GM19395 (cell line): ENCODE measurements at regions not wholly inside any gene's neighbourhood (a gene's known extent, or its start where the extent isn't known, plus 50 kb on each side); places are given as distances from the start of the nearest gene placed in this dataset.
"Not testable (repeated sequence)": the region's sequence is repeated elsewhere in the genome, so short reads cannot be mapped to it uniquely, and the experiment has no call there.

ENCODE experiments used
- ATAC-seq: cut with Tn5 transposase; IDR thresholded peaks from one replicate; pipeline ENCODE4 v1.9.1; 2021; ENCODE audit warnings: mild to moderate bottlenecking, moderate library complexity; ENCODE audit not compliant: unreplicated experiment

DNA sequence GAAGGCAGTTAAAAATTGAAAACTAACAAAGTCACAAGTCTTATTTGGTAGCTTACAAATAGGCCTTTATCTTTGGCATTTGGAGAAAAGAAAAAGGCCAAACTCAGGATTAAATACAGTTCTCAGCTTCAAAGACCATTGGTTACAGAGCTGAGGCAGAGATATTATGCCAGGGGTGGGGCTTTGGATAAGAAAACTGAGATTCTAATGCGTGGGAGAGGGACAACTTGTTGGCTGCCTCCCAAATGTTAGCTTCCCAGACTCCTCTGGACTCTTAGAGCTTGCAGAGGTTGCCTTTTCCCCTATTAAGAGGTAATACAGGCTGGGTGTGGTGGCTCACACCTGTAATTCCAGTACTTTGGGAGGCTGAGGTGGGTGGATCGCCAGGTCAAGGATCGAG, 231.8 kb downstream of the SQOR start:
- ATAC-seq, result no peak

- ATAC-seq, result no peak
These were observed 232.5 kb downstream of the SQOR start for GRCh38 chr15:45867281-45867680.

GRCh38 chr15:45868109-45868691, 233.4 kb downstream of the SQOR start:
- ATAC-seq, result no peak

DNA sequence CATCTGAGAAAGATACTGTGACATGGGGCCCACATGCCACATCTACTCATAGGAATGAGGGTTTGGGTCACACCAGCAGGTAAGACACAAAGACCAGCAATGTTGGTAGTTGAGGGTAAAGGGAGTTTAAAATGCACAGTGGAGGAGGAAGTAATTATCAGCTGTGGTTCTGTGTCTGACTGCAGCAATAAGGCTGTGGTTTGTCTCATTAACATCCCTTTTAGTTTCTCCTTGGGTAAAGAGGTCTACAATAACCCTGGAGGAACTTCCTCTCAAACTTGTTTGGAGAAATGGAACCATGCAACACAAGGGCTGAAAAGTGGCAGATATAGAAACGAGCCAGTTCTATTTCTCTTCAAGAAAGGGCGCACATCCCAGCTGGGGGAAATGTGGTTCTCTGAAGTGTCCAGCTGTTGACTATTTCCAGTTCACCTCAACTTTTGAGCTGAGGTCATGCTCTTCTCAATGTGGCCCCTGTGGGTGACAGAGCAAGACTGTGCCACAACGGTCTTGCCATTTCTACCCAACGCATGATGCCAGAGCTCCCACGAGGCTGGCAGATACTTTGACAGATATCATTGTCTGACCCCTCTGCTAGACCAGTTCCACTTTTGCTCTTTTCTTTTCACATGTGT, 234.3 kb downstream of the SQOR start:
- no peak for ATAC-seq

GRCh38 chr15:45871121-45871855, 236.5 kb downstream of the SQOR start:
- no peak for ATAC-seq

DNA sequence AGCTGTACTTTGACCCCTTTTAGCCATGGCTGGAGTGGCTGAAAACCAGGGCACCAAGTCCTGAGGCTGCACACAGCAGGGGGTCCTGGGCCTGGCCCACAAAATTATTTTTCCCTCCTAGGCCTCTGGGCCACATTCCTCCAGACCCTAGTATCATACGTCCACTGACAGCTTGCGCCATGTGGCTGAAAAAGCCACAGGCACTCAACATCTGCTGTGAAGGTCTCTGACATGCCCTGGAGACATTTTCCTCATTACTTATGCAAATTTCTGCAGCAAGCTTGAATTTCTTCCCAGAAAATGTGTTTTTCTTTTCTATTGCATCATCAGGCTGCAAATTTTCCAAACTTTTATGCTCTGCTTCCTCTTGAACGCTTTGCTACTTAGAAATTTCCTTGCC, 239.0 kb downstream of the SQOR start:
- no peak for ATAC-seq

GRCh38 chr15:45874566-45874965, 239.7 kb downstream of the SQOR start:
- not testable (repeated sequence) for ATAC-seq

- no peak for ATAC-seq
These were observed 249.5 kb downstream of the SQOR start for GRCh38 chr15:45884289-45884688.

DNA sequence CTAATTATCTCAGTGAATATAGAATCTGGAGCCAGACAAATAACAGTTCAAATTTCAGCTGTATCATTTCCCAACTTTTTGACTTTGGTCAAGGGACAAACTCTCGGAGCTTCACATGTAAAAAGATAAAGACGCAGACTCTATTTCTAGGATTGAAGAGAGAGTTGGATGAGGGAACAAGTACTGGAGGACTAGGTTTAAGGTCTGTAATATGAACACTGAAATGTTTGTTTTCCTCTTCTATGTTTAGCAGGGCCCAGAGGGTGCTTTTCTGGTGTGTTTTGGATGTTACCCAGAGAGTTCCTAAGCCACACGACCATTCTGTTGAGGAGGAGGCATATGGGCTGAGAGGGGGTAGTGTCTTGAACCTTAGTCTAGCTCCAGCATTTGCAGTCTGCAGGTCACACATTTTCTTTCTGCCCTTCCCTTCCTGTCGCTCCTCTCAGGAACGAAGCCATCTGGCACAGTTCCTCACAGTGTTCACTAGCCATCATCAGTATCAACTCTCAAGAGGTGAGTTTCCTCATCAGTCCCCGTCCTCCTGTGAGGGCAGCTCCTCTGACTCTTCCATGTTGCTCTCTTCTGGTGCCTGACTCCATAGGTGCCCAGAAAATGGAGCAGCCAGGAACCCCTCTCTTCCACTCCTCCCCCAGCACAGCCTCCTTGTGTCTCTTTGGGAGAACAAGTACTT, 250.1 kb downstream of the SQOR start:
- no peak for ATAC-seq

DNA sequence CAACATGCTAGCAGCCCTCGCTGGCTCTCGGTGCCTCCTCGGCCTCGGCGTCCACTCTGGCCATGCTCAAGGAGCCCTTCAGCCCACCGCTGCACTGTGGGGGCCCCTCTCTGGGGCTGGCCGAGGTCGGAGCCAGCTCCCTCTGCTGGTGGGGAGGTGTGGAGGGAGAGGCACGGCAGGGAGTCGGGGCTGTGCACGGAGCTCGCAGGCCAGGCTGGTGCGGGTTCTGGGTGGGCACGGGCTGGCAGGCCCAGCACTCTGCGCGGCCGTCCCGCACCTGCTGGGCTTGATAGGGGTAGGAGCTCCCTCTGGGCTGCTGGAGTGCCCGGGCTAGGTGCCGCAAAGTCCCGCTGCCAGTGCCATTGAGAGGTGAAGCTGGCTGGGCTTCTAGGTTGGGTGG, 251.0 kb downstream of the SQOR start:
- ATAC-seq, result no peak

DNA sequence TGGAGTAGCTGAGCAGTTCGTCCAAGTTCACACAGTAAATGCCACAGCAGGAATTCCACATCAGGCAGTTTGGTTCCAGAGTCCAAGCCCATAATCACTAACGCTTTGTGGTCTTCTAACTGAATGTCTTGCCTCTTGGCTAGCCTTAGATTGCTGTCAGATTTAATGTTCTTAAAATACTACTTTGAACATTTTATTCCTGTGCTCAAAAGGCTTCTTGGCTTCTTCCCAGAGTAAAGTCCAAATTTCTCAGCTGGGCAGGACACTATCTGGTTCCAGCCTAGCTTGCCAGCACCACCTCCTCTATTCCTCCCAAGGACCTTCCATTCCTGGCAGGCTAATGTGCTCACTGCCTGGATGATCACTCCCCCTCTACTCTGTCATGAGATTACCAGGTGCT, 256.9 kb downstream of the SQOR start:
- no peak for ATAC-seq

DNA sequence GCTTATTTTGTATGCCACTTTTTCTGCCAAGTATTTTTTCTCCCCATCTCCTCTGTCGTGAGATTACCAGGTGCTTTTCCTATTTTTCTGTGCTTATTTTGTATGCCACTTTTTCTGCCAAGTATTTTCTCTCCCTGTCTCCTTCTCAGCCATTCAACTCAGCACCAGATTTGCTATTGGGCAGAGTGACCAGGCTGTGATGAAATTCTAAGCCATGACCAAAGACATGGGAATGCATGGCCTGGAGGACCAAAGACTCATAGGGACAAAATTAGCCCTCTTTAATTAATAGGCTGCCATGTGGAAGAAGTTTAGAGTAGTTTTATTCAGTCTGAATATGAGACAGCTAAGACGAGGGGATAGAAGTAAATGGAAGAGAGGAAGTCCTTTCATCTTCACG, 257.4 kb downstream of the SQOR start:
- no peak for ATAC-seq

DNA sequence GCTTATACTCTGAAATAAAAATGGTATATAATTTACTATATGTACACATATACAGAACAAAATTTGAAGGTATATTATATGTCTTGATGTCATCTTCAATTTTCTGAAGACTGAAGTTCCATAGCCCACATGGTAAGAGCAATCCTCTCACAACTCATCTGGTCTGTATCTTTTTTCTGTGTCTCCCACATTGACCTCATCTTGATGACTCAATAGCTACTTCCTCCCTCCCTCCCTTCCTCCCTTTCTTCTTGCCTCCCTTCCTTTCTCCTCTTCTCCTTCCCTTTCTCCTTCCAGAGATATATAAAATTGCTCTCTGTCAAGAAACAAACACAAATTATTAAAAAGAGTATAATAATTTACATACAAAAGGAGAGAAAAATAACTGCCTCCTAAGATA, 268.5 kb downstream of the SQOR start:
- ATAC-seq, result no peak

DNA sequence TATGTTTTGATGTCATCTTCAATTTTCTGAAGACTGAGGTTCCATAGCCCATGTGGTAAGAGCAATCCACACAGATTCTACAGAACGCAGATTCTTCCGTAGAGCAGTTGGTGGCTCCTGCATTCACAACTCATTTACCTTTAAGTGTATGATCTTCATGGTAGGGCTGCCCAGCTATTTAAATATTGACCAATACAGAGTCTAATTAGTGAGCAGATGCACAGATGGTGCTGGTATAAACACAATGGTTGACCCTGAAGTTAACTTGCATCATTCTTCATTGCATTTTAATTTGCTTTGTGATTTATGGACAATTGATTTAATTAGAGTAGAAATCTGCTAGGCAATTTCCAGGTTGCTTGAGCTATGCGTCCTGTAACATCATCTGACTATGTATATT, 269.2 kb downstream of the SQOR start:
- no peak for ATAC-seq

- no peak for ATAC-seq
These were observed 271.4 kb downstream of the SQOR start for GRCh38 chr15:45906230-45906629.

DNA sequence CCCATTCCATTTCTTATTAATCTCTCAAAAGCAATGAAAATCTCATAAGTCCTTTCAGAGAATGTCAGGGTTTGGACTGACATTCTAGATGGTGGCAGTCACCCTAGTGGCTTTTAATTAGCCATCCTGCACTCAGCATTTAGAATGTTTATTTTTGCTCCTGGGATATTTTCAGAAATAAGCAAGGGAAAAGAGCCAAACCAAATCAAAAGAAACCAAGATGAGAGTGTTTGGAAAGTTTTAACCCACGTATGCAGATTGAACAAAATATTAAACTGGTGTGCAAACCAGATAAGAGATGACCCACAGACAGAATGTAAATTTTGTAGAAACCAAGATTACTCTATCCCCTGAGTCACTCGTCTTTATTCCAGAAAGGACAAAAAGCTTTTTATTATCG, 275.8 kb downstream of the SQOR start:
- ATAC-seq, result no peak

GRCh38 chr15:45913451-45913850, 278.6 kb downstream of the SQOR start:
- no peak for ATAC-seq

GRCh38 chr15:45914425-45914824, 279.6 kb downstream of the SQOR start:
- no peak for ATAC-seq

DNA sequence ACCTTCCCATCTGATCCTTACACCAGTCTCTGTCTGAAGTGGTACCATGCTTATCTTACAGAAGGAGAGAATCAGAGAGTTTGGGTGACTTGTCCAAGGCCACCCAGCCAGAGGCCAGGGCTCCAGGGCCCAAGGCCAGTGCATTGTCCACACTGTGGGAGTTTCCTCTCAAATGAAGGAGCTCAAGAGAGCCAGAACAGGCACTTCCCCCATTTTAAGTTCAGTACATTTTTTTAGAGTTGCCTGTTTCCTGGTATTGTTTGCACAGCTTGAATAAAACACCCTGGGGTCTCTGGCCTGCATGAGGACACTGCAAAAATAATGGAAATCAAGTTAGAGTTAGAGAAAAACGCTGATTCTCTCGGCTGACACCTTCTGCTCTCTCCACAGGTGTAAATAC, 284.0 kb downstream of the SQOR start:
- no peak for ATAC-seq

- no peak for ATAC-seq
These were observed 285.0 kb downstream of the SQOR start for GRCh38 chr15:45919806-45920205.

GRCh38 chr15:45921376-45921775, 286.5 kb downstream of the SQOR start:
- ATAC-seq, result no peak

DNA sequence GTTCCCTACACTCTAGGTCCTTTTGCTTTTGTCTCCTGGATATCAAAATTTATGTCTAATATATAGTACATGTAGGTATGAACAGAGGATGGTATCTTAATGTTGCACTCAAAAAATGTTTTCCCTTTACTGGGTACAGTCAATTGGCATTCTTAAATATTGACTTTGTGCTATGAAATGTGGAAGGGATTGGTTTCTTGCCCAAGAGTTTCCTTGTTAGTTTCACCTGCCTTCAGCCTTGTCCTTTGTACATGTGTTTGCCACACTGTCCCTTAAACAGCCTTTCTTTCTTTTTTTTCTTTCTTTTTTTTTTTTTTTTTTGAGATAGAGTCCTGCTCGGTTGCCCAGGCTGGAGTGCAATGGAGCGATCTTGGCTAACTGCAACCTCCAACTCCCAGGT, 287.1 kb downstream of the SQOR start:
- ATAC-seq, result no peak
